SK-N-MC (cell line): ENCODE measurements at regions not wholly inside any gene's neighbourhood (a gene's known extent, or its start where the extent isn't known, plus 50 kb on each side); places are given as distances from the start of the nearest gene placed in this dataset.

Source experiments
- EZH2 ChIP-seq: fragments of 200-600 bp; sonication (generic); IDR thresholded peaks from one replicate; pipeline ENCODE4 v1.6.1; 2017; ENCODE audit warnings: antibody characterized with exemption
- FOXP2 ChIP-seq: optimal IDR thresholded peaks from 2 replicates; pipeline ENCODE3; 2011; ENCODE audit warnings: mild to moderate bottlenecking, moderate library complexity; ENCODE audit not compliant: insufficient read depth; ENCODE audit errors: extremely low read length, control extremely low read depth
- POLR2AphosphoS5 ChIP-seq: IDR thresholded peaks from 2 replicates; pipeline ENCODE4 v1.6.1; 2012; ENCODE audit warnings: mild to moderate bottlenecking, low read depth, low read length, borderline replicate concordance

DNA sequence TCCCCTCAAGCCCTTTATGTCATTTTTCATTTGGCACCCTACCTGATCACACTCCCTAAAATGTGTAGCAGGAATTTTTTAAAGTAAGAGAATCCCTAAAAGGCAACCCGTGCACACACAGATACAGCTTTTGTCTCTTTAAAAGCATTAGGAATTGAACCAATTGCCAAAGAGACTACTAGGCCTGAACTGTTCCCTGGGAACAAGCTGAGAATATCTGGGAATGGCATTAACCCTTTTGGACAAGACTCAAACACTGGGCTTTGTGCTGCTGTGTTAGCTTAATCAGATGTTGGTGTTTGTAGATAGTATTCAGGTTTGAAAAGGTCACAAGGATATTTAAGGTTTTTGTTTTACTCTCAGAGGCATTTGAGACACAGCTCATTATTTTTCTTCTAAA is 414.4 kb upstream of the PDZRN3 start:
- TF ChIP-seq EZH2 (no peak), POLR2AphosphoS5 (no peak), FOXP2 (no peak)
